ENCODE measurements at regions not wholly inside any gene's neighbourhood (a gene's known extent, or its start where the extent isn't known, plus 50 kb on each side); places are given as distances from the start of the nearest gene placed in this dataset.

GRCh38 chr9:129423216-129423615, 197.7 kb downstream of the C9orf50 start:
- Histone ChIP-seq H3K27ac (ENCODE audit: insufficient read depth, low read depth, low read length) (no peak overlapping the region), H3K4me3 (replicated peaks in 1 of 3; ENCODE audit: insufficient read depth in 1 of 3, low read depth in 1 of 3, low read length in 3 of 3) (no peak overlapping the region), H3K4me2 (ENCODE audit: insufficient read depth, low read length) (no peak overlapping the region), H3K9me3 (replicated peaks; ENCODE audit: control insufficient read depth, insufficient read depth, low read length) (no peaks in the 10 kb centered on the region), H4K20me1 (replicated peaks; ENCODE audit: control insufficient read depth, extremely low read depth, insufficient read depth, low read length) (no peaks in the 10 kb centered on the region), H3K9ac (replicated peaks; ENCODE audit: extremely low read depth, insufficient read depth, low read length) (no peak overlapping the region), H3K27me3 (ENCODE audit: control insufficient read depth in 2 of 2, insufficient read depth in 2 of 2, low read length in 2 of 2) (no peaks in the 10 kb centered on the region), H3K4me1 (ENCODE audit: control insufficient read depth, extremely low read depth, insufficient read depth, low read length) (peaks cover 3% of the 10 kb centered on the region), H3K79me2 (ENCODE audit: control insufficient read depth, insufficient read depth, low read length) (no peaks in the 10 kb centered on the region), H3K9me1 (replicated peaks; ENCODE audit: control insufficient read depth, extremely low read depth, insufficient read depth, low read length) (no peaks in the 10 kb centered on the region), H2AFZ (ENCODE audit: low read depth, low read length) (peak overlapping the region; percentile 63), H3K36me3 (ENCODE audit: control insufficient read depth in 2 of 2, extremely low read depth in 1 of 2, insufficient read depth in 2 of 2, low read length in 2 of 2) (no peaks in the 10 kb centered on the region)
- ChIA-PET POLR2A (no interaction called here), CTCF (interaction anchor here (0.9 to 1.2 kb wide), 5 partner anchors 9 to 291 kb away, joined by 3 to 6 read pairs (median 3); no protein-coding TSS in a partner anchor)
- TF ChIP-seq MAX (IDR thresholded peaks at IDR 0.05; ENCODE audit: insufficient read depth, insufficient read length): no peak
- no peak for TF ChIP-seq POLR2AphosphoS5 (IDR thresholded peaks at IDR 0.05; ENCODE audit: insufficient read depth, low read depth, low read length)
- no peak for TF ChIP-seq JUN (IDR thresholded peaks at IDR 0.05; ENCODE audit: borderline replicate concordance, insufficient read depth, insufficient read length, low read depth)
- no peak for TF ChIP-seq POLR2A (IDR thresholded peaks at IDR 0.05; ENCODE audit: low read depth, low read length)
- dilution Hi-C loops (cut with MboI; ENCODE audit: extremely low pct_ligation_motif_present, low sequenced_read_pairs): no loop called here
- DNase-seq (ENCODE audit: low read depth, low spot score) (no peak), FAIRE-seq (no peak)
- intact Hi-C loops (cut with micrococcal nuclease): no loop called here
- BruUV-seq (replicated peaks): no TSS peak

GRCh38 chr9:129422843-129423192, 198.1 kb downstream of the C9orf50 start:
- BruUV-seq (replicated peaks): no TSS peak
- Histone ChIP-seq H3K9me3 (replicated peaks; ENCODE audit: control insufficient read depth, insufficient read depth, low read length) (no peaks in the 10 kb centered on the region), H3K4me1 (ENCODE audit: control insufficient read depth, extremely low read depth, insufficient read depth, low read length) (peaks cover 3% of the 10 kb centered on the region), H3K36me3 (ENCODE audit: control insufficient read depth in 2 of 2, extremely low read depth in 1 of 2, insufficient read depth in 2 of 2, low read length in 2 of 2) (no peaks in the 10 kb centered on the region), H3K27me3 (ENCODE audit: control insufficient read depth in 2 of 2, insufficient read depth in 2 of 2, low read length in 2 of 2) (no peaks in the 10 kb centered on the region), H4K20me1 (replicated peaks; ENCODE audit: control insufficient read depth, extremely low read depth, insufficient read depth, low read length) (no peaks in the 10 kb centered on the region), H3K4me3 (replicated peaks in 1 of 3; ENCODE audit: insufficient read depth in 1 of 3, low read depth in 1 of 3, low read length in 3 of 3) (no peak overlapping the region), H3K9me1 (replicated peaks; ENCODE audit: control insufficient read depth, extremely low read depth, insufficient read depth, low read length) (no peaks in the 10 kb centered on the region), H3K27ac (ENCODE audit: insufficient read depth, low read depth, low read length) (no peak overlapping the region), H2AFZ (ENCODE audit: low read depth, low read length) (peak overlapping the region; percentile 63), H3K9ac (replicated peaks; ENCODE audit: extremely low read depth, insufficient read depth, low read length) (no peak overlapping the region), H3K79me2 (ENCODE audit: control insufficient read depth, insufficient read depth, low read length) (no peaks in the 10 kb centered on the region), H3K4me2 (ENCODE audit: insufficient read depth, low read length) (no peak overlapping the region)
- dilution Hi-C loops (cut with MboI; ENCODE audit: extremely low pct_ligation_motif_present, low sequenced_read_pairs): no loop called here
- intact Hi-C loops (cut with micrococcal nuclease): no loop called here
- ChIA-PET POLR2A (no interaction called here), CTCF (interaction anchor here (0.6 to 1.2 kb wide), 6 partner anchors 9 to 291 kb away, joined by 3 to 6 read pairs (median 3); no protein-coding TSS in a partner anchor)
- no peak for TF ChIP-seq GATA2 (IDR thresholded peaks at IDR 0.05; ENCODE audit: insufficient read depth, insufficient read length, low read depth, low read length)
- DNase-seq (ENCODE audit: low read depth, low spot score) (peak; percentile 36), FAIRE-seq (peak; percentile 15)

Measured in endothelial cell of umbilical vein (primary cell).